C4-2B (cell line): ENCODE measurements at regions not wholly inside any gene's neighbourhood (a gene's known extent, or its start where the extent isn't known, plus 50 kb on each side); places are given as distances from the start of the nearest gene placed in this dataset.

Experiments
- H3K27ac ChIP-seq: fragments of 450-650 bp; 2 replicates; pipeline ENCODE4 v1.5.1; 2017
- ZFX ChIP-seq: fragments of 450-650 bp; IDR thresholded peaks from 2 replicates; pipeline ENCODE4 v1.6.1; 2017
- TF ChIP-seq, protein P1 (sequence below): fragments of 450-650 bp; conservative IDR thresholded peaks from 2 replicates; pipeline ENCODE4 v1.5.1; 2017; ENCODE audit warnings: mild to moderate bottlenecking

DNA sequence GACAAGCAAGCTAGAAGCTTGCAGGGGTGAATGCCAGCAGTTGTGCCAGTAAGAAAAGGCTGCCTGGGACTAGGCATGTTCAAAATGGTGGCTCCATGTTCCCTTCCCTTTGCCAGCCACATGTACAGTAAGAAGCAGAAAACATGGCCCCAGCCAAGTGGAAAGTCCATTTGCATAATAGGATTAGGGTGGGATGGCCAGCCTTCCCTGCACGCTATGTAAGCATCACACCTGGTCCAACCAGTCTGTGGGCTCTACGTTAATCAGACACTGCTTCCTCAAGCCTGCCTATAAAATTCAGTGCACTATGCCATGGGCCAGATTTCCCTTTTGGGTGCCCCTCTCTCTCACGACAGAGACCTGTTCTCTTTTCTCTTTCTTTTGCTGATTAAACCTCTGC is 288.4 kb downstream of the GXYLT1 start:
- H3K27ac ChIP-seq = no peak overlapping the region
- no peak for TF ChIP-seq ZFX
- TF ChIP-seq, protein P1, sequence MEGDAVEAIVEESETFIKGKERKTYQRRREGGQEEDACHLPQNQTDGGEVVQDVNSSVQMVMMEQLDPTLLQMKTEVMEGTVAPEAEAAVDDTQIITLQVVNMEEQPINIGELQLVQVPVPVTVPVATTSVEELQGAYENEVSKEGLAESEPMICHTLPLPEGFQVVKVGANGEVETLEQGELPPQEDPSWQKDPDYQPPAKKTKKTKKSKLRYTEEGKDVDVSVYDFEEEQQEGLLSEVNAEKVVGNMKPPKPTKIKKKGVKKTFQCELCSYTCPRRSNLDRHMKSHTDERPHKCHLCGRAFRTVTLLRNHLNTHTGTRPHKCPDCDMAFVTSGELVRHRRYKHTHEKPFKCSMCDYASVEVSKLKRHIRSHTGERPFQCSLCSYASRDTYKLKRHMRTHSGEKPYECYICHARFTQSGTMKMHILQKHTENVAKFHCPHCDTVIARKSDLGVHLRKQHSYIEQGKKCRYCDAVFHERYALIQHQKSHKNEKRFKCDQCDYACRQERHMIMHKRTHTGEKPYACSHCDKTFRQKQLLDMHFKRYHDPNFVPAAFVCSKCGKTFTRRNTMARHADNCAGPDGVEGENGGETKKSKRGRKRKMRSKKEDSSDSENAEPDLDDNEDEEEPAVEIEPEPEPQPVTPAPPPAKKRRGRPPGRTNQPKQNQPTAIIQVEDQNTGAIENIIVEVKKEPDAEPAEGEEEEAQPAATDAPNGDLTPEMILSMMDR = no peak

DNA sequence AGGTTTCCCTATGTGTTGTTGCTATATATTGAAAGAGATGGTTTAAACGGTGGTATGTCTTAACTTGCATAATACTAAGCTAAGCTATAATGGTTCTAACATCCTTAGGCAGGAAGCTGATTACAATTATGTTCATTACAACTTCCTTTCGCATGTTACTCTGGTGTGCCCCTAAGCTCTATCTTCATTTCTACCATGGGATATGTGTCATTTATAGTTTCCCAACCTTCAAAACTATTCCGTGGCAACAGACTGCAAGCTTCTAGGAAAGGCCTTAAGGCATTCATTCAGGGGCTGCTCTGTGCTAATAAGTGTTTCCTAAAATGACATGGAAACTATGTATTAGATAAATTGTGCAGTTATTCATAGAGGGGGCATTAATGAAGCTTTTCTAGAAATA is 294.6 kb downstream of the GXYLT1 start:
- no peak overlapping the region for H3K27ac ChIP-seq
- TF ChIP-seq, protein P1 = no peak
- no peak for TF ChIP-seq ZFX

DNA sequence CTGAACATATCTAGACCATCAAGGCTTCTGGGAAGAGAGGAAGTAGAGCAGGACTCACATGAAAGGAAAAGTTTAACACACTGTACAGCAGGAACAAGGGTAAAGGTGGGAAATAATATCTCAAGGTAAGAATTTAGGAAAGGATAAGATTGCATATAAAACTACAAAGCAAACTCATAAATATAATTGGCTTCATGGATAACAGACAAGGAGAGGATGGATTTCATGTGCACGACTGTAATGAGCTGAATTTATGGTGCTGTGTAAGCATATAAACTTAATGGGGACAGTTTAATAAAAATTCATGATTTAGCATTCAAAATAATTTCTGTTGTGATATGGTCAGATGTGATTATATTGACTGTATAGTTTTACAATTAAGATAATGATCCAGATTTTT is 298.0 kb downstream of the GXYLT1 start:
- no peak overlapping the region for H3K27ac ChIP-seq
- TF ChIP-seq ZFX = no peak
- TF ChIP-seq, protein P1 = no peak

DNA sequence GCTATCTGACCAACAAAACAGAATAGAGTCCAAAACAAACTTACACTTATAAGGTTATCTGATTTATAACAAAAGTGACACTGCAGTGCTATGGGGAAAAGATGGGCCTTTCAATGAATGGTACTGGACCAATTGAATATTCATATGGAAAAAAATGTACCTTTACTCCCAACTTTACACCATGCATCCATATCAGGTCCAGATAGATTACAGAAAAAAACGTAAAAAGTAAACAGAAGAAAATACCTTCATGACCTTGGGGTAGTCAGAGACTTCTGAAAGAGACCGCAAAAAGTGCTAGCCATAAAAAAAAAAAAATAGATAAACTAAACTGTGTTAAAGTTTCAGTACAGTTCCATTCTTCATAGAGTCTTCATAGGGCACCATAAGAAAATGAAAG is 308.3 kb downstream of the GXYLT1 start:
- TF ChIP-seq ZFX = no peak
- TF ChIP-seq, protein P1 = no peak
- H3K27ac ChIP-seq = no peak overlapping the region

DNA sequence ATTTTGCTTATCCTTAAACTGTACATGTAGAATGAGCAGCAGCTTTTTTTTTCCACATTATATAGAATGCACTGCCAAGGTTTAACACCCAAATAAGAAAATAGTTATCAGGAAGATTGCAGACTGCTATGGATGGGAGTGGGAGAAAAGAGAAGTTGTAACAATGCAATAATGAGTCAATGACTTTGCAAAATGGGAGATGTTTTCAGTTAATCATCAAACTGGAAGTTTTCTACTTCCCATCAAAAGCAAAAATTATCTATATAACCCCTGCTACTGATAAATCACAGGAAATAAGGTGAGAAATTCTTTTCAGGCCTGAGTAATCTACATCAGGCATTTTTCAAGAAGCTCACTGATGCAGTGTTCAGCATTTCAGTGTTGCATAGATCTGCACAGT is 309.1 kb downstream of the GXYLT1 start:
- TF ChIP-seq, protein P1 = no peak
- no peak for TF ChIP-seq ZFX
- no peak overlapping the region for H3K27ac ChIP-seq

DNA sequence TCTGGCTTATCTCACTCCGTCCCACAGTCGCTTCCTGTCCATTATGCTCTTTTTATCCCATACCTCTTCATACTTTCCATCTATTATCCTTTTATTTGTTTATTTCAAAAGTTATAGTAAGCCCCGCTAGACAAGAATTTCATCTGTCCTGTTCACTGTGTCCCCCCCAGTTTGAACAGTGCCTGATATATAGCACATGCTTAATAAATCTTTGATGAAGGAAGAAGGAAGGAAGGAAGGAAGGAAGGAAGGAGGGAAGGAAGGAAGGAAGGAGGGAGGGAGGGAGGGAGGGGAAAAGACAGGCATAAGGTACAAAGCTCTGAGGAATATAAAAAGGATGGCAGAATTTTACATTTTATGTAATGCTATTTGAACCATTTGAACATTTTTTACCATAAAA is 324.7 kb downstream of the GXYLT1 start:
- no peak overlapping the region for H3K27ac ChIP-seq
- TF ChIP-seq, protein P1 = no peak
- no peak for TF ChIP-seq ZFX

DNA sequence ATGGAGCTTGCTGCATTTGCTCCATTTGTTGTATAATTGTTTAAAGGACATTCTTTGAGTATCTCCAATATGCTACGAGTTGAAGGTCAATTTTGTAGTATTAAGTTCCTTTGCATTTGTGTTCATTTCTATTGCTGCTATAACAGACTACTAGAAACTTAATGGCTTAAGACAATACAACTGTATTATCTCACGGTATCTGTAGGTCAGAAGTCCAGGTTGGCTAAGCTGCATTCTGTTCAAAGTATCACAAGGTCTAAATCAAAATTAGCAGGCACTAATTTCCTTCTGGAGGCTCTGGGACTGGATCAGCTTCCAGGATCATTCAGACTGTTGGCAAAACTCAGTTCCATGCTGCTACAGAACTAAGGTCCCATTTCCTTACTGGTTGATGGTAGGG is 340.6 kb downstream of the GXYLT1 start:
- no peak overlapping the region for H3K27ac ChIP-seq

More for the DNA sequence above, 340.6 kb downstream of the GXYLT1 start:
- TF ChIP-seq ZFX = no peak
- TF ChIP-seq, protein P1 = no peak
